ENCODE measurements at regions not wholly inside any gene's neighbourhood (a gene's known extent, or its start where the extent isn't known, plus 50 kb on each side); places are given as distances from the start of the nearest gene placed in this dataset.

DNA sequence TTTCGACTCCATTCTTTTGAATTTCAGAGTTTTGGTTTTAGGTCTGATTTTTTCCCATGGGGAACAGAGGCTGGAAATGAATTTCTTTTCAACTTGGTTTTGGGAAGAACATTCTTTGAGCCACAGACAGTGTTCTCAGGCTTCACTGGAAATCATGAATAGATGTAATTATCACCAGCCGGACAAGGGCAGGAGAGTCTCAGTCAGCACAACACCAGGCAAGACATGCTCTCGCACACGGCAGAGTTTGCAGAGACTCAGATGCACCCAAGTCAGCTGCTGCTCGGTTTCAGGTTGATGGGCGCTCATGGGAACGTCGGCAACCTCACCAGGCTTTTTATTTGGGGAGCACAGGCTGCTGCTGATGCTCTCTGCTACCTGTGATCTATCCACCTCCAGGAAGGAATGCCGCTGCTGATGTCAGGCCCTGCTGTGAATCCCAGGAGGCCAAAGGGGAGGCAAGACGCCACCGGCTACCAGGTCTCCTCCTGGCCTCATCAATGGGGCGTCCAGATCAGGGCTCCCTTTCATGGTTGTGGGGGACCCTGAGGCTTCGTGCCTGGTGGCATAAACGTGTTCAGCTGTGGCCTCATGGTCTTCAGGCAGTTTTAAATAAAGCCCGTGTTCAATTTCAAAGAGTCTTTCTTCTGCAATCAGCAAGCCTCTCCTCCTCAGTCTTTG is 332.3 kb upstream of the IRX4 start:
- Histone ChIP-seq H3K4me3 (ENCODE audit: low read depth, low read length) (no peak overlapping the region), H3K36me3 (replicated peaks) (no peaks in the 10 kb centered on the region), H3K27ac (no peak overlapping the region), H3K27me3 (replicated peaks) (no peaks in the 10 kb centered on the region)
- DNase-seq: no peak
- in situ Hi-C loops (cut with HindIII; ENCODE audit: low pct_ligation_motif_present, low sequenced_read_pairs): no loop called here
- TF ChIP-seq, protein P1, sequence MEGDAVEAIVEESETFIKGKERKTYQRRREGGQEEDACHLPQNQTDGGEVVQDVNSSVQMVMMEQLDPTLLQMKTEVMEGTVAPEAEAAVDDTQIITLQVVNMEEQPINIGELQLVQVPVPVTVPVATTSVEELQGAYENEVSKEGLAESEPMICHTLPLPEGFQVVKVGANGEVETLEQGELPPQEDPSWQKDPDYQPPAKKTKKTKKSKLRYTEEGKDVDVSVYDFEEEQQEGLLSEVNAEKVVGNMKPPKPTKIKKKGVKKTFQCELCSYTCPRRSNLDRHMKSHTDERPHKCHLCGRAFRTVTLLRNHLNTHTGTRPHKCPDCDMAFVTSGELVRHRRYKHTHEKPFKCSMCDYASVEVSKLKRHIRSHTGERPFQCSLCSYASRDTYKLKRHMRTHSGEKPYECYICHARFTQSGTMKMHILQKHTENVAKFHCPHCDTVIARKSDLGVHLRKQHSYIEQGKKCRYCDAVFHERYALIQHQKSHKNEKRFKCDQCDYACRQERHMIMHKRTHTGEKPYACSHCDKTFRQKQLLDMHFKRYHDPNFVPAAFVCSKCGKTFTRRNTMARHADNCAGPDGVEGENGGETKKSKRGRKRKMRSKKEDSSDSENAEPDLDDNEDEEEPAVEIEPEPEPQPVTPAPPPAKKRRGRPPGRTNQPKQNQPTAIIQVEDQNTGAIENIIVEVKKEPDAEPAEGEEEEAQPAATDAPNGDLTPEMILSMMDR (IDR thresholded peaks at IDR 0.05; ENCODE audit: low read depth, low read length, missing control alignments): no peak

DNA sequence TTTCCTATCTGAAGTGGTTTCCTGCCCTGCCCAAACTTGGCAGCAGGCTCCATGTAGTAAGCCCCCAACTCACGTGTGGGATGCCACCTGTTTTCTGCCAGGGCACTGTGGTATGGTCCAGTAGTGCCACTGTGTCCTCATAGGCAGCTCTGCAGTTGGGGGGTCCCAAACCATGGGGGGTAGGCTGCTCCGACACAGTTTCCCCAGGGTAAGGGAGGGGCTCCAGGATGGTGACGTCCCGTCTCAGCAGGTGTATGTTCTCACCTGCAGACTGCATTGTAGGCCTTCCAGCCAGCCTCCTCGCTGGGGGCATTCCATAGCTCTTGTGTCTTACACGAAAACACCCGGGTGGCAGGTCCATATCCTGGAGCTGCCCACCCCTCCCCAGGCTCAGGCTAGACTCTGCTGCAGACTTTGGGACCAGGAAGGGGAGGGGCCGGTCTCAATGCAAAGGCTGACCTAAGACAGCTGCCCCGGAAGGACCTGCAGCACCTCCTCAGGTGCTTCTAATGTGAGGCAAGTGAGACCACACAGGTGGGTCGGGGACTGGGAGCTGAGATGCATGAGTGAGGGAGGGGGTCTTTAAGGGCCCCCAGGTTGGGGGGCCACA is 330.5 kb upstream of the IRX4 start:
- H3K36me3 ChIP-seq (replicated peaks): no peaks in the 10 kb centered on the region
- H3K4me3 ChIP-seq (ENCODE audit: low read depth, low read length): no peak overlapping the region
- no peak for DNase-seq
- H3K27me3 ChIP-seq (replicated peaks): no peaks in the 10 kb centered on the region
- no peak overlapping the region for H3K27ac ChIP-seq
- TF ChIP-seq, protein P1 (IDR thresholded peaks at IDR 0.05; ENCODE audit: low read depth, low read length, missing control alignments): no peak
- in situ Hi-C loops (cut with HindIII; ENCODE audit: low pct_ligation_motif_present, low sequenced_read_pairs): no loop called here

DNA sequence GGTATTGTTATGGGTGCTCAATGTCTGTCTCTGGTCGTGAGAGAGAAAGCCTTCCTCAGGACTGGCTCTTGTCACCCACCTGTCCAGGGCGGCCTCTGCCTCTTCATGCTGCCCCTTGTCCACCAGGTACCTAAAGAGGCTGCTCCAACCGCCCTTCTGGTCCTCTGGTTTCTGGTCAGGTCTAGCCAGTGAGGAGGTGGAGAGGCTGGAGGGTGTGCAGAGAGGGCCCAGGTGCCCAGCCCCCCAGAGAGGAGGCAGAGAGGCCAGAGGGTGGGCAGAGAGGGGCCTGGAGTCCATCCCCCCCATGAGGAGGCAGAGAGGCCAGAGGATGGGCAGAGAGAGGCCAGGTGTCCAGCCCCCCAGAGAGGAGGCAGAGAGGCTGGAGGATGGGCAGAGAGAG is 329.8 kb upstream of the IRX4 start:
- Histone ChIP-seq H3K27ac (no peak overlapping the region), H3K4me3 (ENCODE audit: low read depth, low read length) (no peak overlapping the region), H3K27me3 (replicated peaks) (no peaks in the 10 kb centered on the region), H3K36me3 (replicated peaks) (no peaks in the 10 kb centered on the region)
- no peak for DNase-seq
- in situ Hi-C loops (cut with HindIII; ENCODE audit: low pct_ligation_motif_present, low sequenced_read_pairs): no loop called here
- TF ChIP-seq, protein P1 (IDR thresholded peaks at IDR 0.05; ENCODE audit: low read depth, low read length, missing control alignments): no peak

DNA sequence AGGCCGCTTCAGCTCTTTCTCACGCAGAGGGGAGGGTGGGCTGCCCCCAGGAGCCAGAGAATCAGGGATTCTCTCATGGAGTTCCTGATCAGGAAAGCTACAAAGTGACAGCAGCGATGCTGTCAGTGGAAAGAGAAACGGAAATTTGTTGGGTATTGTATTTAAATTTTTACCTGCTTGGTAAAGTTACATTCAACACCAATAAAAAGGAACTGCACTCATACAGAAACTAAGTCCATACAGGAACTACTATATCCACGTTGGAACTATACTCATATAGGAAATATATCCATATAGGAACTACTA is 325.5 kb upstream of the IRX4 start:
- in situ Hi-C loops (cut with HindIII; ENCODE audit: low pct_ligation_motif_present, low sequenced_read_pairs): no loop called here
- no peak for DNase-seq
- Histone ChIP-seq H3K4me3 (ENCODE audit: low read depth, low read length) (no peak overlapping the region), H3K27ac (no peak overlapping the region), H3K36me3 (replicated peaks) (no peaks in the 10 kb centered on the region), H3K27me3 (replicated peaks) (no peaks in the 10 kb centered on the region)
- TF ChIP-seq, protein P1 (IDR thresholded peaks at IDR 0.05; ENCODE audit: low read depth, low read length, missing control alignments): no peak

DNA sequence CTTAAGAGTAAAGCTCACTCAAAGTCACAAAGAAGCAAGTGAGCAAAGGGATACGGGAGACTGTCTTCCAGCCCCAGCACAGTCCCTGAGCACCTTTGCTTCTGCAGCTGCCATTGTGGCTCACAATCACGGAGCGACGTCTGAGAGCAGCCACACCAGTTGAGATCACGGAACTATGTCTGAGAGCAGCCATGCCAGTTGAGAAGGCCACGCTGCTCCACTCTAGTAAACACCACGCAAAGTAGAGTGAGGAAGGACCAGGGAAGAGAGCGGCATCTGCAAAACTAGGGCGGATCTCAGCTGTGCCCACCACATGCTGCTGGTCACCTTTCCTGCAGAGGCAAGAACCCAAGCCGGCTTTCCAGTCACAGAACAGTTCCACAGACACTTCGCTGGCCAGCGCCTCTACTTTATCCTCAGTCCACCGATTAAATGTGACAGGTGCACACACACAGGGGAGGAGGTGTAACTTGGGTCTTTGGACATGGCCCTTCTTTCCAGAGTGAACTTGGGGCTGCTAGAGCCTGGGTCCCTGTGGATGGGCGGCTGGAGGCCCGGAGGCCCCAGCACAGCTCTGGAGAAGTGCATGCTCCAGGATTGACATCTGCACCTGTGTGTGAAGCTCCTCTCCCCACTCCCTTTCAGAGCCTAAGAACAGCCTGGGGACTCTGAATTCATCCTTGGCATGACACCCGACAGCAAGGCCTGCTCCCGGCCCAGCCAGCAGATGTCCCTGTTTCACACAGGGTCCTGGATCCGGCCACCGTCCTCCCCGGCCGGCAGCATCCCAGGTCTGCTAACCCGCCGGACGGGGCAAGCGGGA is 324.9 kb upstream of the IRX4 start:
- Histone ChIP-seq H3K27ac (no peak overlapping the region), H3K4me3 (ENCODE audit: low read depth, low read length) (no peak overlapping the region), H3K36me3 (replicated peaks) (no peaks in the 10 kb centered on the region), H3K27me3 (replicated peaks) (no peaks in the 10 kb centered on the region)
- TF ChIP-seq, protein P1 (IDR thresholded peaks at IDR 0.05; ENCODE audit: low read depth, low read length, missing control alignments): no peak
- in situ Hi-C loops (cut with HindIII; ENCODE audit: low pct_ligation_motif_present, low sequenced_read_pairs): no loop called here
- DNase-seq: no peak

Measured in brain microvascular endothelial cell (primary cell).